ENCODE measurements at regions not wholly inside any gene's neighbourhood (a gene's known extent, or its start where the extent isn't known, plus 50 kb on each side); places are given as distances from the start of the nearest gene placed in this dataset.

DNA sequence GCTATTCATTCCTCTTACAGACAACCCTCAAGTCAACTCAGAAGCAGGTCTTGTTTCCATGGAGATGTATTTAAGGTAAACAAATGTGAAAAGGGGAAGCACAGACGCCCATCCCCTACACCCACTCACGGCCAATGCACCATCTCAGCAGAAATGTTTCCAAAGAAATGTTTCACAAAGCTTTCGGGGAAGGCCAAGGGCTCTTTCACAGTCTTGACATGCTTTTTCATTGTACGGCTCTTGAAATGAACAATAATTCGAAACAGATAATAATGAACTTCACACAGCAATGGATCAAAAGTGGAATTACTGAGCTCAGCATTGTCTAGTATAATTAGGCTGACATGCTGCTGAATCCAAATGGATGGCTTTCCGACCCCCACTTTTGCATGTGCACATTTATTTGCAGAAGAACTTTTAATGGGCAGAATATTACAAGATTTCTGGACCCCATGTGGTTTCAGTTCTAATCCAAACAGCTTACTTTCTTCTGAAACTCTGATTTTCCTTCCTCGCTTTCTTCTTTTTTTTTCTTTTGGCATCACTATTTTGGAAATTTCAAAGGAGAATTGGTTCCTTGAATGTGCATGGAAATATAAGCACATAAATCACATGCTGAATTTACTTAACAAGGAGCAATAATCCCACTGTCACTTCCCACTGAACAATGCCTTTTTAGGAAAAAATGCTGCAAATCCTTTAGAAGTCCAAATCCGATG is 160.9 kb downstream of the SMIM20 start:
- peaks cover 0 to 9% of the 10 kb centered on the region in 2 donors for H3K27me3 Mint-ChIP-seq
- peak overlapping the region in 1 of 2 donors; percentile 29 for H3K4me3 Mint-ChIP-seq
- ATAC-seq (replicated peaks), result peak; percentile 47

DNA sequence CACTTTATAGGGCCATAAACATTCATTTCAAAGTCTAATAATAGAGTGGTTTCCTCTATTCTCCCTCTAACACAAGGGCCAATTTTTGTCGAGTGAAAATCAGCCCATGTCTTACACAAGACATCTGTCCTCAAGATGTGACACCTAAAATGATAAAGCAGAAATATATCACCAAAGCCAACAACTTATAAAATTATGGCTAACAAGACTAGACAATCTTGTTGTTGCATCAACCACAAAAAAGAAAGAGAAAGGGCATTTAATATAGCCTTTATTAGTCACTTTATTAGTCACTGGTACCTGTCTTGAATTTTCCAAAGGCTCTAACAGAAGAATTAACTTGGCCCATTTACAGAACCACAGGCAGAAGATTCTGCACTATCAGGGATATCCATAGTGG is 161.6 kb downstream of the SMIM20 start:
- Mint-ChIP-seq H3K9me3 (no peaks in the 10 kb centered on the region), H3K4me1 (ENCODE audit: low read depth in 2 of 2) (peaks cover 18 to 29% of the 10 kb centered on the region in 2 donors), H3K36me3 (ENCODE audit: insufficient read depth) (peaks cover 6% of the 10 kb centered on the region), H3K27ac (peak overlapping the region; percentile 39 to 52), H3K4me3 (peak overlapping the region in 1 of 2 donors; percentile 29), H3K27me3 (peaks cover 3 to 14% of the 10 kb centered on the region in 2 donors)
- DNase-seq (no peak), ATAC-seq (replicated peaks) (peak; percentile 57)

More for the DNA sequence above, 160.9 kb downstream of the SMIM20 start:
- no peaks in the 10 kb centered on the region for H3K9me3 Mint-ChIP-seq
- peak overlapping the region; percentile 39 to 52 for H3K27ac Mint-ChIP-seq
- no peak for DNase-seq
- peaks cover 18 to 29% of the 10 kb centered on the region in 2 donors for H3K4me1 Mint-ChIP-seq (ENCODE audit: low read depth in 2 of 2)
- peaks cover 6% of the 10 kb centered on the region for H3K36me3 Mint-ChIP-seq (ENCODE audit: insufficient read depth)

DNA sequence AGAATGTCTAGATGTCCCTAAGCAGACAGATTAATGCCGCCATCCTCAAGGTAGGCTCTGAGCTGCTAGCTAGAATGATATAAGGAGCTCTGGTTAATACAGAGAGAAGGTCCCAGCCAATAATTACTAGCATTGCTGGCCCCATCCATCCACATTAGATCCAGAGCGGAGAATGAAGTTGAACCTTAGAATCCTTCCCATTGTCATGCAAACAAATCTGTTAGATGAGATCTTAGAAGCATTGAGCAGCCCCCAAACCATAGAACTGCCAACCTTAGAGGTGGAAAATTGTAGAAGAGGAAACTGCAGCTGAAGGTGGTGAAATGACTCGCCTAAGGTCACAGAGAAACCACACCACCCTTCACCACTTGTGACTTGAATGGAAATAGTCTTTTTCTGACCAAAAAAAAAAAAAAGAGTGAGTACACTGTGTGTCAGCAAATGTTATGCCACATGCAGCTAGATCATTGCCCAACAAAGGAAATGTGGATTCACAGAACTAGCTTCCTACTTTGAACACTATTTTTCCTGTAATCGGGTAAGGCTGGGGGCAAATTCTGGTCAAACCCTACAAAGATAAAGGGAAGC is 162.1 kb downstream of the SMIM20 start:
- Mint-ChIP-seq H3K4me3 (peak overlapping the region in 1 of 2 donors; percentile 29), H3K27ac (peak overlapping the region; percentile 30 to 52), H3K4me1 (ENCODE audit: low read depth in 2 of 2) (peaks cover 18 to 29% of the 10 kb centered on the region in 2 donors), H3K36me3 (ENCODE audit: insufficient read depth) (peaks cover 6% of the 10 kb centered on the region), H3K9me3 (no peaks in the 10 kb centered on the region), H3K27me3 (peaks cover 8 to 19% of the 10 kb centered on the region in 2 donors)
- peak; percentile 69 for ATAC-seq (replicated peaks)
- peak in 1 of 3 experiments; percentile 13 for DNase-seq

DNA sequence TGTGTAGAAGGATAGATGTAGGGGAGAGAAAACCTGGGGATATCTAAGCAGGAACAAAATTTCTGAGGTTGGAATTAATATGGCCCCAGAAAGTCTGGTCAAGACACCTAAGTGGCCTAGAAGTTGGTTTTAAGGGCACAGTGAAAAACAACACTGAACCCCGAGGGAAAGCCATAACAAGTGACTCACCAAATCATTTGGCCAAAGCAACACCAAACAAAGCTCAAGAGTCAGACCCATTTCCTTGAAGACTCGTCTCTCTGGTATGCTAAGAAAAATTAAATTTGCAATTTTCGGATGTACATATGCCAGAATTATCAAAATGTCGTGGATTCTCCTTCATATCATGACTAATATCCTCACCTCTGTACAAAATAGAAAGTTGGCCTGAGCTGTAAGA is 162.9 kb downstream of the SMIM20 start:
- no peak for ATAC-seq (replicated peaks)
- Mint-ChIP-seq H3K4me1 (ENCODE audit: low read depth in 2 of 2) (peaks cover 19 to 34% of the 10 kb centered on the region in 2 donors), H3K4me3 (no peak overlapping the region)

DNA sequence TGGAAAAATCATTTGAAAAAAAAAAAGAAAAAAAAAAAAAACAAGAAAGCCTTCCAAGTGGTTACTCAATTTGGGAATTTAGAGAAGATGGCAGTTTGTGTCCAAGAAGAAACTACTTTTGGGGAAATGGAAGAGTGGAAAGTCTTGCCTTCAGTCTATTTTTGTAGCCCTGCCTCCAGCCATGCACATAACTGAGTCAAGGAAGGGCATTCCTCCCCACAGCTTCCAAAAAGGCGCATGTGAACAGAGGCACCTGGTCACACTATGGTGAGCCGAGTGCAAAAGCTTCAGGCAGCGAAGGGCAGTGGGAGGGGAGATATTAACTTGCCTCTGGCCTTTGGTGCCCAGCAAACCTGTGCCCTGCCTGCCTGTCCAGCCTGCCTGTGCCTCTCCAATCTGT is 163.7 kb downstream of the SMIM20 start:
- DNase-seq, result no peak
- no peaks in the 10 kb centered on the region for H3K9me3 Mint-ChIP-seq
- no peak for ATAC-seq (replicated peaks)
- H3K27me3 Mint-ChIP-seq, result peaks cover 10 to 23% of the 10 kb centered on the region in 2 donors
- no peak overlapping the region for H3K4me3 Mint-ChIP-seq
- peaks cover 22 to 38% of the 10 kb centered on the region in 2 donors for H3K4me1 Mint-ChIP-seq (ENCODE audit: low read depth in 2 of 2)
- H3K36me3 Mint-ChIP-seq (ENCODE audit: insufficient read depth), result peaks cover 6% of the 10 kb centered on the region
- H3K27ac Mint-ChIP-seq, result no peak overlapping the region

More for the DNA sequence above, 162.9 kb downstream of the SMIM20 start:
- no peaks in the 10 kb centered on the region for H3K9me3 Mint-ChIP-seq
- peaks cover 10 to 23% of the 10 kb centered on the region in 2 donors for H3K27me3 Mint-ChIP-seq
- DNase-seq, result no peak
- no peak overlapping the region for H3K27ac Mint-ChIP-seq
- H3K36me3 Mint-ChIP-seq (ENCODE audit: insufficient read depth), result peaks cover 6% of the 10 kb centered on the region

DNA sequence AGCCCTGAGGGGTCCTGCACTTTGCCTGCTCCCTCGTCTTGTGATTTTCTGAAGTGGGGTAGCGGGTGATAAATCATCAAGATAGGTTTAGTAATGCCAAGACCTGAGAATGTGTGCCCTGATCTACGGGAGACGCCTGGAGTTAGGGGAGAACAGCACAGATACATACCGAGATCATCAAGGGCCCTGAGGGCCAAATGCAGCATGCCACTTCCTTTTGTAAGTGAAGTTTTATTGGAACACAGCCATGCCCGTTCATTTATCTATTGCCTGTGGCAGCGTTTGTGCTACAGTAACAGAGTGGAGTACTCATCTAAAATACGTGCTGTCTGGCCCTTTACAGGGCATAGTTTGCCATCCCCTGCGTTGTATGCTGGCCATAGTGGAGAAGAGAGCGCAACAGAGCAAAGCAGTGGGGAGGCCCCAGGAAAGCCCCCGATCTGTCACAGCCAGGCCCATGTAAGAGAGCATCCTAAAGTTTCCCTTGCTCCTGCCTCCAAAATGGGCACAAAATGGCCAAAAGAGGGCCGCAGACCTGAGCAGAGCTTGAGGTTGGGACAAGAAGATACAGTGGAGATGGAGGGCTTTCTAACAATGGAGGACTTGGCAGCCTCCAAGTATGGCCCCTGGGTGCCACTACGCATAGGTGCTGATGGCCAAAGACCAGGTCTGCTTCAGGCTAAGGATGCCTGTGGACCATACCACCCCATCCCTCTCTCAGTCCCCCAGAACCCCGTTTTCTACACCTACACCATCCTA is 167.0 kb downstream of the SMIM20 start:
- Mint-ChIP-seq H3K4me1 (ENCODE audit: low read depth in 2 of 2) (peaks cover 8 to 17% of the 10 kb centered on the region in 2 donors), H3K27me3 (peaks cover 16 to 54% of the 10 kb centered on the region in 2 donors), H3K9me3 (no peaks in the 10 kb centered on the region), H3K4me3 (no peak overlapping the region), H3K36me3 (ENCODE audit: insufficient read depth) (peaks cover 3% of the 10 kb centered on the region), H3K27ac (no peak overlapping the region)
- ATAC-seq (replicated peaks) (no peak), DNase-seq (no peak)

DNA sequence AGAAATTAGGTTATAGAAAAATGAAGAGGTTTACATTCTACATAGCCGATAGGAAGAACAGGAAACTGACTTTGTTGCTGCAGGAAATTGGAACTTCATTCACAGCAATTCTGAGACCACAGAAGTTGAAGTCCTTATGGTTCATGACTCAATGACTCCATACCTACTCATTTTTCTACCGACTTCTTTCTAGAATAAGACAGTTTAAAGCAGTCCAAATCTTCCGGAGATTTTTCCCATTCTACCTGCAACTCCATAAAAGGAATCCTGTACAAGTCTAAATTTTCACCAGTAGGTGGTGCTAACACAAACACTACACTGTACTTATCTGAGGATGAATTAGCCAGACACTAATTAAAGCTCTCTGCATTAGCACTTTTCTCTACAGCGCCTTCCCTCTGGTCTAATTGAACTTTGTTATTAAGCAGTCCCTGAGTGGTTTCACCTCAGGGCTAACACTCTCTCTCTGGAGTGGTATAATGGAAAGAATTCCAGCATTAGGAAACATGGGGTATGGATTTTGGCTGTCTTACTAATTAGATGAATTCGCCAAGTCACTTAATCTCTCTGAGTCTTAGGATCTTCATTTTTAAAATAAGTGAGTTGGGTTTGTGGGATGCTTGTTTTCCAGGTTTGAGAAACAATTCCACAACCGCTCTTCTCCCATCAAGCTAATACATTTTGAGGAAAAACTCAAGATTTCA is 167.9 kb downstream of the SMIM20 start:
- ATAC-seq (replicated peaks) (peak; percentile 81), DNase-seq (no peak)
- Mint-ChIP-seq H3K4me1 (ENCODE audit: low read depth in 2 of 2) (peaks cover 4 to 9% of the 10 kb centered on the region in 2 donors), H3K27me3 (peaks cover 16 to 56% of the 10 kb centered on the region in 2 donors), H3K27ac (no peak overlapping the region), H3K9me3 (no peaks in the 10 kb centered on the region), H3K4me3 (no peak overlapping the region), H3K36me3 (ENCODE audit: insufficient read depth) (no peaks in the 10 kb centered on the region)

DNA sequence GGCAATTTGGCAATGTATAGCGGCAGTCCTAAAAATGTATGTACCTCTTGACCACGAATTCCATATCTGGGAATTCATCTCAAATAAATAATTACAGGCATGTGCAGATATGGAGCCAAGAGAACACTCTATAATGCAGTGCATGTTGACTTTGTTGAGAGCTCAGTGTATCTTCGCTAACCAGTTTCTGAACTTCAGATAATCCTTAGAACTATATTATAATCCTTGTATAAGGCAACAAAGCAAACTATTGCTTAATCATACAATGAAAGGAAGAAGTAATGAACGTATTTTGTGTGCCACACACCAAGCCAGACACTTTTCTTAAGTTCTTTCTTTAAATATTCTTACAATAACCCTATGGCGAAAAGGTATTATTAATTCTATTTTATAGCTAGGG is 168.5 kb downstream of the SMIM20 start:
- ATAC-seq (replicated peaks) (no peak), DNase-seq (no peak)
- H3K27ac Mint-ChIP-seq, result no peak overlapping the region
- H3K4me3 Mint-ChIP-seq, result no peak overlapping the region
- H3K9me3 Mint-ChIP-seq, result no peaks in the 10 kb centered on the region
- peaks cover 4 to 9% of the 10 kb centered on the region in 2 donors for H3K4me1 Mint-ChIP-seq (ENCODE audit: low read depth in 2 of 2)
- H3K36me3 Mint-ChIP-seq (ENCODE audit: insufficient read depth), result no peaks in the 10 kb centered on the region
- H3K27me3 Mint-ChIP-seq, result peaks cover 16 to 56% of the 10 kb centered on the region in 2 donors

DNA sequence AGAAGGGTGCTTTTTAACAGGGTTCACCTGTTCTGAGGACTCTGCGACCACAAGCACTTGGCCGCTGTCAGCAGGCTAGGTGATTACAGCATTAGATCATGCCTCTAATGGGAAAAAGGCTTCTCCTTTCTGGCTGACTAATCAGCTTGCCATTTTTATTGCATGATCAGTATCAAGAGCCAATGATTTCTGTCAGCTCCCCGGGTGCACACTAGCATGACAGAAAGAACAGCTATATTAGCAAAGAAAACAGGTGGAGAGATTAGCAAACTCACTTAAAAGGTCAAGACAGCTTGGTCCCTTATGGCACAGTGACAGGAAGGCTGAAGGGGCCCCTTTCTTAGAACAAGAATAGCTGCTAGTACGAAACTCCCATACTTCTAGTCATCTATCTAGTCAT is 170.0 kb downstream of the SMIM20 start:
- no peaks in the 10 kb centered on the region for H3K36me3 Mint-ChIP-seq (ENCODE audit: insufficient read depth)
- H3K9me3 Mint-ChIP-seq, result no peaks in the 10 kb centered on the region
- H3K4me3 Mint-ChIP-seq, result no peak overlapping the region
- ATAC-seq (replicated peaks) (no peak), DNase-seq (no peak)
- peaks cover 12 to 17% of the 10 kb centered on the region in 2 donors for H3K4me1 Mint-ChIP-seq (ENCODE audit: low read depth in 2 of 2)
- H3K27ac Mint-ChIP-seq, result no peak overlapping the region
- H3K27me3 Mint-ChIP-seq, result peaks cover 16 to 47% of the 10 kb centered on the region in 2 donors

DNA sequence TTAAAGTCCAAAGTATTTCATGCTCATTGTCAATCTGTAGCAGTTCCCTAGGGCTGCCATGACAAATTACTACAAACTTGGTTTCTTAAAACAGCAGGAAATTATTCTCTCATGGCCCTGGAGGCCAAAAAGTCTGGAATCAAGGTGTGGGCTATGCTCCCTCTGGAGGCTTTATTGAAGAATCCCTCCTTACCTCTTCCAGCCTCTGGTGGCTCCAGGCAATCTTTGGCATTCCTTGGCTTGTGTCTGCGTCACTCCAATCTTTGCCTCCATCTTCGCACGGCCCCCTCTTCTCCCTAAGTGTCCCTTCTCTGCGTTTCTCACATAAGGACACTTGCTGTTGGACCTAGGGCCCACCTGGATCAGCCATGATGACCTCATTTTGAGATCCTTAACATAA is 170.4 kb downstream of the SMIM20 start:
- no peak for ATAC-seq (replicated peaks)
- H3K9me3 Mint-ChIP-seq, result no peaks in the 10 kb centered on the region
- H3K27ac Mint-ChIP-seq, result no peak overlapping the region
- DNase-seq, result no peak
- H3K36me3 Mint-ChIP-seq (ENCODE audit: insufficient read depth), result no peaks in the 10 kb centered on the region
- H3K4me3 Mint-ChIP-seq, result no peak overlapping the region
- H3K4me1 Mint-ChIP-seq (ENCODE audit: low read depth in 2 of 2), result peaks cover 12 to 17% of the 10 kb centered on the region in 2 donors
- peaks cover 16 to 47% of the 10 kb centered on the region in 2 donors for H3K27me3 Mint-ChIP-seq

DNA sequence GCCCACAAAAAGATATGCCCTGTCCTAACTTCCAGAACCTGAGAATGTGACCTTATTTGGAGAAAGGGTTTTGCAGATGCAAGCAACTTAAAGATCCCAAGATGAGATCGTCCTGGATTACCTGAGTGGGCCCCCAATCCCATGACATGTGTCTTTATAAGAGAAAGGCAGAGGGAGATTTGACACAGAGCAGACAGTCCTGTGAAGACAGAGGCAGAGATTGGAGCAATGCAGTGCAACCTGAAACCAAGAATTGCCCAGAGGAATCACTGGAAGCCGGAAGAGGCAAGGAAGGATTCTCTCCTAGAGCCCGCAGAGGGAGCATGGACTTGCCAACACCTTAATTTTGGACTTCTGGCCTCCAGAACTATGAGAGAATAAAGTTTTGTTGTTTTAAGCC is 171.5 kb downstream of the SMIM20 start:
- peaks cover under 1 to 3% of the 10 kb centered on the region in 2 donors for H3K9me3 Mint-ChIP-seq
- H3K27ac Mint-ChIP-seq, result peak overlapping the region in 1 of 2 donors; percentile 13
- DNase-seq (no peak), ATAC-seq (replicated peaks) (no peak)
- no peaks in the 10 kb centered on the region for H3K36me3 Mint-ChIP-seq (ENCODE audit: insufficient read depth)
- H3K4me3 Mint-ChIP-seq, result no peak overlapping the region
- peaks cover 13 to 42% of the 10 kb centered on the region in 2 donors for H3K27me3 Mint-ChIP-seq
- H3K4me1 Mint-ChIP-seq (ENCODE audit: low read depth in 2 of 2), result peaks cover 12 to 17% of the 10 kb centered on the region in 2 donors

DNA sequence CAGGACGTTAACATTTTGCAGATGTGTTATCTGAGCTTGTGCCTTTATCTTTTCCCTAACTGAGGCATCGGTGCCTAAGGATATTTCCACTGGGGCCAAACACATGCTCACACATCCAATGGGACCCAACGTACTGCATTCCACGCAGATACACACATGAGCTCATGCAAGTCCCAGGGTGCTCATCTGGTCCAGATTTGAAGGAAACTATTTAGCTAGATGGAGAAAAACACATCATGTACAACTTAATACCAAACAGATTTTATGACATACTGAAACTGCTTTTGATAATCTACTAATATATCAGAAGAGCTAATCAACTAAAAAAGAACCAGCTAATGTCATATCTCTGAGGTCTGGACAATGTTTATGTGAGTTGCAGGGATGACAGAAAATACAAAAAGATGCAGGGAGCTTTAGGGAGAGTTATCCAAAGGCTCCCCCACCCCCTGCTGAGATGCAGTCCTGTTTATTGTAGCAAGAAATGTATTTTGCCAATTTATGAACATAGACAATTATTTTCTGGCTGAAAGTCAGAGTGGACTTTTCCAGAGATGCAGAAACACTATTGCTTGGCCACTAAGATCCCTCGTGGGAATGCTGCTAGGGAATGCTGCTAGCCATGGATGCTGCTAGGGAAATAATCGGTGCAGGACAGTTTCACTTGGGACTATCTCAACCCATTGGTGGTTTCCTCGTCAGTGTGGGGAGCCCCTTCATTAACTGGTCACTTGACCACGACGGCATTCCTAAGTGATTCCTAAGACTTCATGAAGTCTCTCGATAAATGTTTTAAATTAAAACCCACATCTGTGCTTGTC is 172.8 kb downstream of the SMIM20 start:
- H3K4me3 Mint-ChIP-seq, result no peak overlapping the region
- peaks cover 2 to 8% of the 10 kb centered on the region in 2 donors for H3K9me3 Mint-ChIP-seq
- peaks cover 5 to 33% of the 10 kb centered on the region in 2 donors for H3K27me3 Mint-ChIP-seq
- DNase-seq (no peak), ATAC-seq (replicated peaks) (no peak)
- peaks cover 11 to 12% of the 10 kb centered on the region in 2 donors for H3K4me1 Mint-ChIP-seq (ENCODE audit: low read depth in 2 of 2)
- no peaks in the 10 kb centered on the region for H3K36me3 Mint-ChIP-seq (ENCODE audit: insufficient read depth)
- H3K27ac Mint-ChIP-seq, result no peak overlapping the region
